Neural cell (in vitro differentiated cells): ENCODE measurements at regions not wholly inside any gene's neighbourhood (a gene's known extent, or its start where the extent isn't known, plus 50 kb on each side); places are given as distances from the start of the nearest gene placed in this dataset.

ENCODE experiments used
- H2AFZ ChIP-seq: fragments of 200-600, 300-800 bp; sonication (generic), shearing (Covaris generic); 2 replicates; pipeline ENCODE4 v1.6.0; 2014; ENCODE audit warnings: low read depth, mild to moderate bottlenecking, antibody characterized with exemption, low read length, moderate library complexity
- H3F3A ChIP-seq: fragments of 200-600 bp; shearing (Covaris generic); 2 replicates; pipeline ENCODE4 v1.6.1; 2016; ENCODE audit warnings: mild to moderate bottlenecking, moderate library complexity, mixed read lengths, antibody characterized with exemption, low read length; ENCODE audit not compliant: insufficient read depth, poor library complexity, severe bottlenecking
- H3K27ac ChIP-seq: fragments of 200-600, 300-800 bp; sonication (generic), shearing (Covaris generic); 2 replicates; pipeline ENCODE4 v1.5.1; 2014; ENCODE audit warnings: mild to moderate bottlenecking, low read length, moderate library complexity
- H3K27me3 ChIP-seq: fragments of 300-800, 200-600 bp; sonication (generic), shearing (Covaris generic); 2 replicates; pipeline ENCODE4 v1.6.0; 2014; ENCODE audit warnings: mild to moderate bottlenecking, low read depth, low read length, moderate library complexity; ENCODE audit not compliant: insufficient read depth
- H3K36me3 ChIP-seq: fragments of 300-800, 200-600 bp; sonication (generic), shearing (Covaris generic); 2 replicates; pipeline ENCODE4 v1.5.1; 2014; ENCODE audit warnings: mild to moderate bottlenecking, antibody characterized with exemption, low read length, moderate library complexity; ENCODE audit not compliant: insufficient read depth
- H3K4me2 ChIP-seq: fragments of 300-800, 200-600 bp; sonication (generic), shearing (Covaris generic); 2 replicates; pipeline ENCODE4 v1.6.0; 2014; ENCODE audit warnings: mild to moderate bottlenecking, low read length
- H3K4me3 ChIP-seq: fragments of 300-800, 200-600 bp; sonication (generic), shearing (Covaris generic); 2 replicates; pipeline ENCODE4 v1.5.1; 2014; ENCODE audit warnings: mild to moderate bottlenecking, low read length, moderate library complexity
- H3K79me2 ChIP-seq: fragments of 200-600 bp; shearing (Covaris generic); replicated peaks from 2 replicates; pipeline ENCODE4 v1.6.0; 2014; ENCODE audit warnings: mild to moderate bottlenecking, low read length, moderate library complexity; ENCODE audit not compliant: insufficient read depth
- H3K9ac ChIP-seq: fragments of 300-800, 200-600 bp; sonication (generic), shearing (Covaris generic); 2 replicates; pipeline ENCODE4 v1.6.1; 2016; ENCODE audit warnings: mild to moderate bottlenecking, low read length, mixed read lengths
- H3K9me2 ChIP-seq: fragments of 200-600 bp; shearing (Covaris generic); 2 replicates; pipeline ENCODE4 v1.6.1; 2016; ENCODE audit warnings: mild to moderate bottlenecking, low read length, mixed read lengths; ENCODE audit not compliant: insufficient read depth
- H3K9me3 ChIP-seq: fragments of 200-600, 300-800 bp; sonication (generic), shearing (Covaris generic); 2 replicates; pipeline ENCODE4 v1.6.1; 2016; ENCODE audit warnings: mild to moderate bottlenecking, mixed run types, low read length, moderate library complexity, mixed read lengths
- H4K20me1 ChIP-seq: fragments of 200-600 bp; shearing (Covaris generic); 2 replicates; pipeline ENCODE4 v1.6.1; 2016; ENCODE audit warnings: mild to moderate bottlenecking, mixed run types; ENCODE audit not compliant: insufficient read depth
- EP300 ChIP-seq: fragments of 450-650 bp; conservative IDR thresholded peaks from 2 replicates; pipeline ENCODE4 v1.6.1; 2014; ENCODE audit warnings: antibody characterized with exemption, mild to moderate bottlenecking, moderate library complexity; ENCODE audit not compliant: poor library complexity, severe bottlenecking
- EZH2 ChIP-seq: fragments of 200-600, 300-800 bp; shearing (Covaris generic), sonication (generic); IDR thresholded peaks from 2 replicates; pipeline ENCODE4 v1.6.1; 2014; ENCODE audit warnings: antibody characterized with exemption, low read length, borderline replicate concordance, mild to moderate bottlenecking; ENCODE audit not compliant: insufficient read depth, poor library complexity, severe bottlenecking
- MXI1 ChIP-seq: fragments of 450-650 bp; conservative IDR thresholded peaks from 2 replicates; pipeline ENCODE4 v1.6.1; 2014; ENCODE audit warnings: antibody characterized with exemption, mild to moderate bottlenecking; ENCODE audit not compliant: poor library complexity, severe bottlenecking
- POLR2AphosphoS5 ChIP-seq: IDR thresholded peaks from 2 replicates; pipeline ENCODE4 v1.6.1; 2012
- RAD21 ChIP-seq: fragments of 450-650 bp; conservative IDR thresholded peaks from 2 replicates; pipeline ENCODE4 v1.6.1; 2014; ENCODE audit warnings: antibody characterized with exemption, mild to moderate bottlenecking, moderate library complexity
- SMC3 ChIP-seq: fragments of 450-650 bp; conservative IDR thresholded peaks from 2 replicates; pipeline ENCODE4 v1.6.1; 2014; ENCODE audit warnings: antibody characterized with exemption, mild to moderate bottlenecking, moderate library complexity; ENCODE audit not compliant: poor library complexity
- TAF1 ChIP-seq: IDR thresholded peaks from 2 replicates; pipeline ENCODE4 v1.6.1; 2012; ENCODE audit warnings: low read depth
- TF ChIP-seq, protein P1 (sequence below): IDR thresholded peaks from 2 replicates; pipeline ENCODE4 v1.6.1; 2012; ENCODE audit warnings: borderline replicate concordance
- TF ChIP-seq, protein P2 (sequence below): fragments of 450-650 bp; IDR thresholded peaks from 2 replicates; pipeline ENCODE4 v1.5.1; 2014; ENCODE audit warnings: antibody characterized with exemption, mild to moderate bottlenecking, moderate library complexity; ENCODE audit not compliant: poor library complexity, severe bottlenecking

DNA sequence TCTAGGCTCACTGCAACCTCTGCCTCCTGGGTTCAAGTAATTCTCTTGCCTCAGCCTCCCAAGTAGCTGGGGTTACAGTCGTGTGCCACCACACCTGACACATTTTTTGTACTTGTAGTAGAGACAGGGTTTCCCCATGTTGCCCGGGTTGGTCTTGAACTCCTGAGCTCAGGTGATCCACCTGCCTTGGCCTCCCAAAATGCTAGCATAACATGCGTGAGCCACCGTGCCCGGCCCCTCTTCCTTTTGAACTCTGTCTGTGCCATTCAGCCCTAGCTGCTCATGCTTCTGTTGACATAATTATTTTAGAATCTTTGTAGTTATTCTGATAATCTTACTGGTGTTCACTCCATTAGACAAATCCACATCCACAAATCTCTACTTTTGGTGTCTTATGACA is 1231.3 kb upstream of the ADGRL3 start:
- H3K9me3 ChIP-seq, result no peaks in the 10 kb centered on the region

DNA sequence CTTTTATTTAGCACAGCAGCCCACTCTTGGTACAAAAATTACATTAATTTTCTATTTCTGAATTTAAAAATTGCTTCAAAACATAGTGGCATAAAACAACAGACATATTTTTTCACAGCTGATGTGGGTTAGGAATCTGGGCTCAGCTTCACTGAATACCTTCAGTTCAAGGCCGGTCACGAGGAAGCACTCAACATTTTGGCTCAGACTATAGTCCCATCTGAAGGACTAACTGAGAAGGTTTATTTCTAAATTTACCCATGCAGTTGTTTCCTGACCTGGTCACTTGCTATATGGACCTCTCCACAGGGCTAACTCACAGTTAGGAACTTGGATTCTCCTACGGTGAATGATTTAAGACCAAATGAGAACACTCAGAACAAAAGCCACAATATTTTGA is 1230.2 kb upstream of the ADGRL3 start:
- H3K27me3 ChIP-seq, result no peaks in the 10 kb centered on the region
- H3K27ac ChIP-seq, result no peak overlapping the region
- H4K20me1 ChIP-seq, result no peaks in the 10 kb centered on the region
- H2AFZ ChIP-seq, result no peak overlapping the region
- H3K4me3 ChIP-seq, result no peak overlapping the region
- H3K9me2 ChIP-seq, result no peaks in the 10 kb centered on the region
- H3F3A ChIP-seq, result no peaks in the 10 kb centered on the region
- no peak for TF ChIP-seq SMC3
- TF ChIP-seq POLR2AphosphoS5, result no peak
- TF ChIP-seq, protein P1, sequence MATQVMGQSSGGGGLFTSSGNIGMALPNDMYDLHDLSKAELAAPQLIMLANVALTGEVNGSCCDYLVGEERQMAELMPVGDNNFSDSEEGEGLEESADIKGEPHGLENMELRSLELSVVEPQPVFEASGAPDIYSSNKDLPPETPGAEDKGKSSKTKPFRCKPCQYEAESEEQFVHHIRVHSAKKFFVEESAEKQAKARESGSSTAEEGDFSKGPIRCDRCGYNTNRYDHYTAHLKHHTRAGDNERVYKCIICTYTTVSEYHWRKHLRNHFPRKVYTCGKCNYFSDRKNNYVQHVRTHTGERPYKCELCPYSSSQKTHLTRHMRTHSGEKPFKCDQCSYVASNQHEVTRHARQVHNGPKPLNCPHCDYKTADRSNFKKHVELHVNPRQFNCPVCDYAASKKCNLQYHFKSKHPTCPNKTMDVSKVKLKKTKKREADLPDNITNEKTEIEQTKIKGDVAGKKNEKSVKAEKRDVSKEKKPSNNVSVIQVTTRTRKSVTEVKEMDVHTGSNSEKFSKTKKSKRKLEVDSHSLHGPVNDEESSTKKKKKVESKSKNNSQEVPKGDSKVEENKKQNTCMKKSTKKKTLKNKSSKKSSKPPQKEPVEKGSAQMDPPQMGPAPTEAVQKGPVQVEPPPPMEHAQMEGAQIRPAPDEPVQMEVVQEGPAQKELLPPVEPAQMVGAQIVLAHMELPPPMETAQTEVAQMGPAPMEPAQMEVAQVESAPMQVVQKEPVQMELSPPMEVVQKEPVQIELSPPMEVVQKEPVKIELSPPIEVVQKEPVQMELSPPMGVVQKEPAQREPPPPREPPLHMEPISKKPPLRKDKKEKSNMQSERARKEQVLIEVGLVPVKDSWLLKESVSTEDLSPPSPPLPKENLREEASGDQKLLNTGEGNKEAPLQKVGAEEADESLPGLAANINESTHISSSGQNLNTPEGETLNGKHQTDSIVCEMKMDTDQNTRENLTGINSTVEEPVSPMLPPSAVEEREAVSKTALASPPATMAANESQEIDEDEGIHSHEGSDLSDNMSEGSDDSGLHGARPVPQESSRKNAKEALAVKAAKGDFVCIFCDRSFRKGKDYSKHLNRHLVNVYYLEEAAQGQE, result no peak
- TF ChIP-seq, protein P2, sequence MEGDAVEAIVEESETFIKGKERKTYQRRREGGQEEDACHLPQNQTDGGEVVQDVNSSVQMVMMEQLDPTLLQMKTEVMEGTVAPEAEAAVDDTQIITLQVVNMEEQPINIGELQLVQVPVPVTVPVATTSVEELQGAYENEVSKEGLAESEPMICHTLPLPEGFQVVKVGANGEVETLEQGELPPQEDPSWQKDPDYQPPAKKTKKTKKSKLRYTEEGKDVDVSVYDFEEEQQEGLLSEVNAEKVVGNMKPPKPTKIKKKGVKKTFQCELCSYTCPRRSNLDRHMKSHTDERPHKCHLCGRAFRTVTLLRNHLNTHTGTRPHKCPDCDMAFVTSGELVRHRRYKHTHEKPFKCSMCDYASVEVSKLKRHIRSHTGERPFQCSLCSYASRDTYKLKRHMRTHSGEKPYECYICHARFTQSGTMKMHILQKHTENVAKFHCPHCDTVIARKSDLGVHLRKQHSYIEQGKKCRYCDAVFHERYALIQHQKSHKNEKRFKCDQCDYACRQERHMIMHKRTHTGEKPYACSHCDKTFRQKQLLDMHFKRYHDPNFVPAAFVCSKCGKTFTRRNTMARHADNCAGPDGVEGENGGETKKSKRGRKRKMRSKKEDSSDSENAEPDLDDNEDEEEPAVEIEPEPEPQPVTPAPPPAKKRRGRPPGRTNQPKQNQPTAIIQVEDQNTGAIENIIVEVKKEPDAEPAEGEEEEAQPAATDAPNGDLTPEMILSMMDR, result no peak
- TF ChIP-seq TAF1, result no peak
- no peak for TF ChIP-seq RAD21
- TF ChIP-seq EP300, result no peak
- TF ChIP-seq MXI1, result no peak
- H3K36me3 ChIP-seq, result no peaks in the 10 kb centered on the region
- H3K9me3 ChIP-seq, result no peaks in the 10 kb centered on the region
- no peaks in the 10 kb centered on the region for H3K79me2 ChIP-seq
- no peak overlapping the region for H3K4me2 ChIP-seq
- no peak overlapping the region for H3K9ac ChIP-seq

More for the DNA sequence above, 1231.3 kb upstream of the ADGRL3 start:
- no peak overlapping the region for H3K4me2 ChIP-seq
- no peak overlapping the region for H2AFZ ChIP-seq
- no peak overlapping the region for H3K4me3 ChIP-seq
- no peak overlapping the region for H3K9ac ChIP-seq
- no peaks in the 10 kb centered on the region for H3K9me2 ChIP-seq
- no peaks in the 10 kb centered on the region for H3K36me3 ChIP-seq
- H3K27ac ChIP-seq, result no peak overlapping the region
- no peaks in the 10 kb centered on the region for H4K20me1 ChIP-seq
- H3K27me3 ChIP-seq, result no peaks in the 10 kb centered on the region
- TF ChIP-seq RAD21 (no peak), EP300 (no peak), SMC3 (no peak), EZH2 (no peak), MXI1 (no peak), POLR2AphosphoS5 (no peak)
- H3F3A ChIP-seq, result no peaks in the 10 kb centered on the region
- no peaks in the 10 kb centered on the region for H3K79me2 ChIP-seq
